ENCODE measurements at regions not wholly inside any gene's neighbourhood (a gene's known extent, or its start where the extent isn't known, plus 50 kb on each side); places are given as distances from the start of the nearest gene placed in this dataset.

DNA sequence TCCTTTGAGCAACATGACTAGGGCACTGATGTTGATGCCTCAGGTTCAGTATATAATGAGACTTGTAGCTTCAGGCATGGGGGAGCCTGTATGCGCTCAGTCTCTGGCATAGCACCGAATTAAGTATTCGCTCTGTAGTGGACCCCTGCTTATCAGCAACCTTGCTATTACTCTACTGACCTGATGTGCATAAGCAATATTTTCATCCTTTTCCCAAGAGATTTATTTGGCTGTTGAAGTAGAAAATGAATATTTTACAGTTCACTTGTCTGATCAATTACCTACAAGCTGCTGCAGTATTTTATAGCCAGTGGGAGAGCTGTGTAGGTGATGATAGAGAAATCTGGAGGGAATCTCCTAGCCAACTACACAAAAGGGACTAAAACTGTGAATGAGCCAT lies 781.6 kb upstream of the PHF14 start:
- DNase-seq: no peak
- no CpG with 5 or more reads among the region's 3 CpGs for WGBS (ENCODE audit: extremely low coverage, insufficient read length, low lambda C conversion rate)
- Histone ChIP-seq H3K79me1 (ENCODE audit: insufficient read depth, low read depth, low read length, poor library complexity, severe bottlenecking) (no peaks in the 10 kb centered on the region), H3K23ac (ENCODE audit: insufficient read length, low read depth, low read length) (no peak overlapping the region), H3K56ac (ENCODE audit: insufficient read length, low read depth, low read length) (no peak overlapping the region), H3K27ac (ENCODE audit: insufficient read length, low read depth, low read length) (no peak overlapping the region), H3K18ac (ENCODE audit: insufficient read length, low read depth, low read length) (no peak overlapping the region), H2AK5ac (ENCODE audit: insufficient read length, low read length) (no peak overlapping the region), H2AFZ (ENCODE audit: low read length) (no peak overlapping the region), H3K79me2 (ENCODE audit: insufficient read depth, low read length) (no peaks in the 10 kb centered on the region), H3K4me1 (ENCODE audit: insufficient read depth, low read length) (no peaks in the 10 kb centered on the region), H2BK12ac (ENCODE audit: insufficient read length, low read depth, low read length) (no peak overlapping the region), H3K14ac (ENCODE audit: insufficient read depth, low read length) (no peak overlapping the region), H4K5ac (ENCODE audit: insufficient read length, low read depth, low read length) (no peak overlapping the region), H2BK5ac (ENCODE audit: insufficient read length, low read length) (no peak overlapping the region), H2BK120ac (ENCODE audit: low read depth, low read length, poor library complexity, severe bottlenecking) (no peak overlapping the region), H4K91ac (ENCODE audit: insufficient read length, low read depth, low read length) (no peak overlapping the region), H3K9me3 (ENCODE audit: control insufficient read depth, low read depth, low read length) (no peaks in the 10 kb centered on the region), H2BK20ac (ENCODE audit: low read depth, low read length, poor library complexity, severe bottlenecking) (no peak overlapping the region), H4K20me1 (ENCODE audit: control insufficient read depth, insufficient read depth, insufficient read length) (no peaks in the 10 kb centered on the region), H2BK15ac (ENCODE audit: low read depth, low read length) (no peak overlapping the region), H3K4ac (ENCODE audit: low read depth, low read length) (no peak overlapping the region), H3T11ph (ENCODE audit: low read length) (no peak overlapping the region), H3K27me3 (ENCODE audit: insufficient read depth, low read length) (no peaks in the 10 kb centered on the region), H3K9ac (ENCODE audit: extremely low read depth, insufficient read length, low read length) (no peak overlapping the region), H4K8ac (replicated peaks; ENCODE audit: insufficient read length, low read depth, low read length) (no peak overlapping the region), H3K23me2 (ENCODE audit: insufficient read length, low read depth, low read length, poor library complexity, severe bottlenecking) (no peaks in the 10 kb centered on the region), H3K4me2 (ENCODE audit: insufficient read depth, insufficient read length, low read length) (no peak overlapping the region)
- TF ChIP-seq CTCF (conservative IDR thresholded peaks at IDR 0.05): no peak
- no peak overlapping the region for H3K4me3 Mint-ChIP-seq
- H3K36me3 Mint-ChIP-seq (ENCODE audit: insufficient read depth in 1 of 3, low read depth in 3 of 3): no peaks in the 10 kb centered on the region
- no peak overlapping the region for H3K27ac Mint-ChIP-seq
- no peaks in the 10 kb centered on the region for H3K4me1 Mint-ChIP-seq
- H3K9me3 Mint-ChIP-seq: no peaks in the 10 kb centered on the region
- H3K27me3 Mint-ChIP-seq (ENCODE audit: low read depth): no peaks in the 10 kb centered on the region

Data from H9 (cell line).